ENCODE measurements at regions not wholly inside any gene's neighbourhood (a gene's known extent, or its start where the extent isn't known, plus 50 kb on each side); places are given as distances from the start of the nearest gene placed in this dataset.

DNA sequence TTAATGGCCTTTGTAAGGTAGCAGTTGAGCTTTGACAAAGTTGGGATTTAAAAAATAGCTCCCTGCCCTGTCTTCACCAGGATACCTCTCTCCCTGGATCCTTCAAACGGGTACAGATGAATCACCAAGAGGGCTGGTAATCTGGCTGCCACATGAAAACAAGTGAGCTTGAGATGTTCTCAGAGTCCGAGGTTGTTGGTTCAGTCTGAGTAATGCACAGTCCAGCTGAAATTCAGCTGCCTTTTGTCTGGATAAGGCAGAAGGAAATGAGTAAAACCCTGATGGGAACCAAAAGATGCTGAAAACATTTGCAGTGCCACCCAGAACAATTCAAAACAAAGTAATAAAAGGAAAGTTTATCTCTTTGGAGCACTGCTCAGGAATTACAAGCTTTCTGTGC is 86.8 kb downstream of the GJA1 start:
- no peak overlapping the region for H3K4me2 ChIP-seq (ENCODE audit: low read length)
- H2AFZ ChIP-seq (ENCODE audit: low read depth, low read length): no peak overlapping the region
- no peak overlapping the region for H3K27ac ChIP-seq (ENCODE audit: low read length)
- H3K9me3 ChIP-seq (ENCODE audit: low read length): no peaks in the 10 kb centered on the region
- H4K20me1 ChIP-seq (ENCODE audit: insufficient read depth): no peaks in the 10 kb centered on the region
- TF ChIP-seq EZH2 (IDR thresholded peaks at IDR 0.05; ENCODE audit: borderline replicate concordance, insufficient read depth, low read length, poor library complexity, severe bottlenecking): no peak
- TF ChIP-seq TAF1 (IDR thresholded peaks at IDR 0.05; ENCODE audit: low read depth): no peak
- TF ChIP-seq RAD21 (conservative IDR thresholded peaks at IDR 0.05): no peak
- no peak for TF ChIP-seq POLR2AphosphoS5 (IDR thresholded peaks at IDR 0.05)
- no peak for TF ChIP-seq SMC3 (conservative IDR thresholded peaks at IDR 0.05; ENCODE audit: poor library complexity)
- no peak for TF ChIP-seq EP300 (conservative IDR thresholded peaks at IDR 0.05; ENCODE audit: poor library complexity, severe bottlenecking)
- TF ChIP-seq REST (IDR thresholded peaks at IDR 0.05; ENCODE audit: borderline replicate concordance): no peak
- no peaks in the 10 kb centered on the region for H3K27me3 ChIP-seq (ENCODE audit: insufficient read depth, low read depth, low read length)
- H3K9me2 ChIP-seq (ENCODE audit: insufficient read depth, low read length): no peaks in the 10 kb centered on the region
- H3F3A ChIP-seq (ENCODE audit: insufficient read depth, low read length, poor library complexity, severe bottlenecking): no peaks in the 10 kb centered on the region
- no peak overlapping the region for H3K4me3 ChIP-seq (ENCODE audit: low read length)
- H3K36me3 ChIP-seq (ENCODE audit: insufficient read depth, low read length): no peaks in the 10 kb centered on the region
- H3K79me2 ChIP-seq (replicated peaks; ENCODE audit: insufficient read depth, low read length): no peaks in the 10 kb centered on the region
- no peak overlapping the region for H3K9ac ChIP-seq (ENCODE audit: low read length)

DNA sequence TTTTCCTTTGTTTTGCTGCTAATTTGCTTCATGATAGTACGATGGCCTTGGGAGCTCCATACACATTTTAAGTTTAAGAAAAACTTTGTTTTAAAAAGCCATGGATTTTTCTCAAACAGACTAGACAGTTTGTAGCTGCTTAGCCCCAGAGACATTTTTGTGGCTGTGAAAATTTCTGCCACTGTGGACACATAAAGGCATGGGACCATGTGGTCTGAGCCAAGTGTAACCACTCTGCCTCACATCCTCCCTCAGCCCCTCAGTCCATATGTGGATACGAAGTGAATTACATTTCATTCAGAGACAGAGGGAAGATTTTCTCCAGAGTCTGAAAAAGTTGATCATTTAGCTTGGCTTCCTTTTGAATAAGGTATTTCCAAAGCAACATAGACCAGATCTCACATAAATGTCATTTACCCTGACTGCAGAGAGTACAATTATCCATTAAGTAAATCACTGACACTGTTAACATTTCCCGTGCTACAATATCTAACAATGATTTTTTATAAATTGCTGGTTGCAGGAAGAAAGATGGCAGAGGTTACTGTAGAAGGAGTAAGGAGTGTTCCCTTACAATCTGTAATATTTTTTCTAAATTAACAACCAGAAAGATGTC is 87.4 kb downstream of the GJA1 start:
- Histone ChIP-seq H3K27ac (ENCODE audit: low read length) (peak overlapping the region; percentile 8), H3K79me2 (replicated peaks; ENCODE audit: insufficient read depth, low read length) (no peaks in the 10 kb centered on the region), H3K9ac (ENCODE audit: low read length) (no peak overlapping the region), H3K27me3 (ENCODE audit: insufficient read depth, low read depth, low read length) (no peaks in the 10 kb centered on the region), H2AFZ (ENCODE audit: low read depth, low read length) (no peak overlapping the region), H3K4me2 (ENCODE audit: low read length) (no peak overlapping the region), H4K20me1 (ENCODE audit: insufficient read depth) (no peaks in the 10 kb centered on the region), H3K4me3 (ENCODE audit: low read length) (no peak overlapping the region), H3K36me3 (ENCODE audit: insufficient read depth, low read length) (no peaks in the 10 kb centered on the region), H3K9me3 (ENCODE audit: low read length) (no peaks in the 10 kb centered on the region), H3F3A (ENCODE audit: insufficient read depth, low read length, poor library complexity, severe bottlenecking) (no peaks in the 10 kb centered on the region), H3K9me2 (ENCODE audit: insufficient read depth, low read length) (no peaks in the 10 kb centered on the region)
- TF ChIP-seq RAD21 (conservative IDR thresholded peaks at IDR 0.05) (no peak), POLR2AphosphoS5 (IDR thresholded peaks at IDR 0.05) (no peak), MXI1 (conservative IDR thresholded peaks at IDR 0.05; ENCODE audit: poor library complexity, severe bottlenecking) (no peak), SMC3 (conservative IDR thresholded peaks at IDR 0.05; ENCODE audit: poor library complexity) (no peak), TAF1 (IDR thresholded peaks at IDR 0.05; ENCODE audit: low read depth) (no peak), EZH2 (IDR thresholded peaks at IDR 0.05; ENCODE audit: borderline replicate concordance, insufficient read depth, low read length, poor library complexity, severe bottlenecking) (no peak), EP300 (conservative IDR thresholded peaks at IDR 0.05; ENCODE audit: poor library complexity, severe bottlenecking) (no peak), REST (IDR thresholded peaks at IDR 0.05; ENCODE audit: borderline replicate concordance) (no peak), CTCF (IDR thresholded peaks at IDR 0.05; ENCODE audit: poor library complexity, severe bottlenecking) (no peak)
